Renal cortex interstitium (tissue), 11 donors: ENCODE measurements at regions not wholly inside any gene's neighbourhood (a gene's known extent, or its start where the extent isn't known, plus 50 kb on each side); places are given as distances from the start of the nearest gene placed in this dataset.

Experiments used
- DNase-seq, 11 donors: peaks; one replicate each; pipeline ENCODE4 v3.0.0-alpha.2; 2013; ENCODE audit warnings: low read depth in 9 of 11, low spot score in 4 of 11; ENCODE audit errors: extremely low read depth in 1 of 11

- no peak for DNase-seq
These were observed 702.6 kb upstream of the ROBO1 start for GRCh38 chr3:80470433-80470832.

GRCh38 chr3:80465746-80466145, 697.9 kb upstream of the ROBO1 start:
- no peak for DNase-seq

GRCh38 chr3:80451393-80451792, 683.6 kb upstream of the ROBO1 start:
- DNase-seq, result no peak

- no peak for DNase-seq
These were observed 677.8 kb upstream of the ROBO1 start for GRCh38 chr3:80445641-80446040.

GRCh38 chr3:80445053-80445452, 677.3 kb upstream of the ROBO1 start:
- no peak for DNase-seq

GRCh38 chr3:80439490-80439889, 671.7 kb upstream of the ROBO1 start:
- DNase-seq, result peak in 4 of 11 donors; percentile 4 to 15 (median 10)

- DNase-seq, result no peak
These were observed 666.6 kb upstream of the ROBO1 start for GRCh38 chr3:80434366-80434765.

GRCh38 chr3:80424951-80425350, 657.2 kb upstream of the ROBO1 start:
- no peak for DNase-seq

- DNase-seq, result no peak
These were observed 640.4 kb upstream of the ROBO1 start for GRCh38 chr3:80408030-80408721.

- no peak for DNase-seq
These were observed 637.8 kb upstream of the ROBO1 start for GRCh38 chr3:80405618-80406017.

GRCh38 chr3:80395023-80395422, 627.2 kb upstream of the ROBO1 start:
- DNase-seq, result no peak

- DNase-seq, result no peak
These were observed 623.8 kb upstream of the ROBO1 start for GRCh38 chr3:80391573-80391972.

GRCh38 chr3:80384811-80385210, 617.0 kb upstream of the ROBO1 start:
- DNase-seq, result no peak

- no peak for DNase-seq
These were observed 606.6 kb upstream of the ROBO1 start for GRCh38 chr3:80374423-80374822.

GRCh38 chr3:80368616-80369015, 600.8 kb upstream of the ROBO1 start:
- no peak for DNase-seq

GRCh38 chr3:80366808-80367548, 599.2 kb upstream of the ROBO1 start:
- DNase-seq, result no peak

- DNase-seq, result no peak
These were observed 590.0 kb upstream of the ROBO1 start for GRCh38 chr3:80357761-80358160.

GRCh38 chr3:80355144-80355543, 587.3 kb upstream of the ROBO1 start:
- DNase-seq, result no peak

GRCh38 chr3:80351201-80351600, 583.4 kb upstream of the ROBO1 start:
- DNase-seq, result no peak

GRCh38 chr3:80350771-80351170, 583.0 kb upstream of the ROBO1 start:
- no peak for DNase-seq

GRCh38 chr3:80338366-80338765, 570.6 kb upstream of the ROBO1 start:
- DNase-seq, result no peak
